ENCODE measurements at regions not wholly inside any gene's neighbourhood (a gene's known extent, or its start where the extent isn't known, plus 50 kb on each side); places are given as distances from the start of the nearest gene placed in this dataset.
A peak's percentile ranks its signal among the peaks of the same experiment; 100 is the strongest.

DNA sequence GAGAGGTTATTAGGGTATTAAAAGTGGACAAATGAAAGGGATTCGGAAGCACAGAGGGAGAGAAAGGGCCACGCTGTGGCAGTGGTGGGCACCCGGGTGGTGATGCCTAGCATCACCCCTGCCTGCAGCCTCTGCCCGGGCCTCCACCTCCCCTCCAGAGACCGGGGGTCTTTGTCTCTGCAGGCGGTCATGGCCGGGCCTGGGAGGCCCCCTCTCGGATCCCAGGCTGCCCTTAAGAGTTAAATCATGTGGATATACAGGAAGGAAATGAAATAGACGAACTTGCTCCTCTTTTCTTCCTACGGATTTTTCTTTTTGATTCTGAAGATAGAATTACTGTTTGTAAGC, 319.6 kb downstream of the ZNF536 start:
- H3K36me3 ChIP-seq: no peaks in the 10 kb centered on the region
- peak overlapping the region; percentile 40 for H3K4me3 ChIP-seq
- H3K4me1 ChIP-seq: peaks cover 19% of the 10 kb centered on the region
- peak overlapping the region; percentile 63 for H3K27ac ChIP-seq
- H3K9me3 ChIP-seq: no peaks in the 10 kb centered on the region
- DNase-seq (ENCODE audit: low spot score in 2 of 2): peak in 1 of 2 donors; percentile 20
- peaks cover 28% of the 10 kb centered on the region for H3K27me3 ChIP-seq
- WGBS: 28% methylated on average over 10 of the region's 10 CpGs
- TF ChIP-seq POLR2AphosphoS5 (IDR thresholded peaks at IDR 0.05) (no peak), EP300 (IDR thresholded peaks at IDR 0.05) (no peak), POLR2A (IDR thresholded peaks at IDR 0.05) (no peak)
- TF ChIP-seq, protein P1, sequence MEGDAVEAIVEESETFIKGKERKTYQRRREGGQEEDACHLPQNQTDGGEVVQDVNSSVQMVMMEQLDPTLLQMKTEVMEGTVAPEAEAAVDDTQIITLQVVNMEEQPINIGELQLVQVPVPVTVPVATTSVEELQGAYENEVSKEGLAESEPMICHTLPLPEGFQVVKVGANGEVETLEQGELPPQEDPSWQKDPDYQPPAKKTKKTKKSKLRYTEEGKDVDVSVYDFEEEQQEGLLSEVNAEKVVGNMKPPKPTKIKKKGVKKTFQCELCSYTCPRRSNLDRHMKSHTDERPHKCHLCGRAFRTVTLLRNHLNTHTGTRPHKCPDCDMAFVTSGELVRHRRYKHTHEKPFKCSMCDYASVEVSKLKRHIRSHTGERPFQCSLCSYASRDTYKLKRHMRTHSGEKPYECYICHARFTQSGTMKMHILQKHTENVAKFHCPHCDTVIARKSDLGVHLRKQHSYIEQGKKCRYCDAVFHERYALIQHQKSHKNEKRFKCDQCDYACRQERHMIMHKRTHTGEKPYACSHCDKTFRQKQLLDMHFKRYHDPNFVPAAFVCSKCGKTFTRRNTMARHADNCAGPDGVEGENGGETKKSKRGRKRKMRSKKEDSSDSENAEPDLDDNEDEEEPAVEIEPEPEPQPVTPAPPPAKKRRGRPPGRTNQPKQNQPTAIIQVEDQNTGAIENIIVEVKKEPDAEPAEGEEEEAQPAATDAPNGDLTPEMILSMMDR (IDR thresholded peaks at IDR 0.05): no peak

DNA sequence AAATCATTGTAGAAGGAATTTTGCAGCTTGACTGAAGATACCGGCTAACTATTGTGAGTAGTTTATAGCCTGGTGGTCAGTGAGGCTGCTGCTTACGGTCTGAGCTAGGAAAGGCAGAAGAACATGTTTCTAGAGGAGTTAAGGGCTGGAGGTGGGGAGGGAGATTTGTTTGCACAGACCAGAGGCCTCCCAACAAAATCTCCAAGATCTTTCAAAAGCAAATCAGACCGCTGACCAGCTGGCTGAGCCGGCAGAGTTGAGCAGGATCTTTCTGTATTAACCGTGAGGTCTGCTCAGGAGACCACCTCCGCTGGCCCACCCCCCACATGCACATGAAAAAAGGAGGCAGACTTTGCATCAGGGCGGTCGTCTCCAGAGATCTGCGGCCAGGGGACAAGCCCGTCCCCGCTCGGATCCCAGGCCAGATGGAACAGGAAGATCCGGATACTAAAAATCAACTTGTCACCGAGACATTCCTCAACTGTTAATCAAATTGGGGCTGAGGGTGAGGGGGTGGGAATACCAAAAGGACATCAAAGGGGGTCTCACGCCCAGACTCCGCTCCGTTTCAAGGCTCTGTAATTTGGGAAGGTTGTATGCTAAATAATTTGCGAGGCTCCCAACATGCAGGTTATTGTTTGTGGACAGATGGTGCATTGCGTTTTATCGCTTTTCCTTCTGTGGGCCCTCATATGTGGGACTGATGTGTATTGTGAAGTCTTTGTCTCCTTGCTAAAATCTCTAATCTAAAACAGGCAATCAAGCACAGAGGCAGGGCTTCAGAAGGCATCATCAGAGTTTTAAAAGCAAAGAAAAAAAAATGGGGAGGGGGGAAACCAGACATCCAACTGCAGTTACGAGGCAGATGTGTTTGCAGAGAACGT, 319.0 kb downstream of the ZNF536 start:
- Histone ChIP-seq H3K9me3 (no peaks in the 10 kb centered on the region), H3K27ac (peak overlapping the region; percentile 63), H3K4me1 (peaks cover 19% of the 10 kb centered on the region), H3K36me3 (no peaks in the 10 kb centered on the region), H3K4me3 (no peak overlapping the region), H3K27me3 (peaks cover 34% of the 10 kb centered on the region)
- no peak for TF ChIP-seq POLR2AphosphoS5 (IDR thresholded peaks at IDR 0.05)
- TF ChIP-seq EP300 (IDR thresholded peaks at IDR 0.05): no peak
- TF ChIP-seq POLR2A (IDR thresholded peaks at IDR 0.05): no peak
- 47% methylated on average over 22 of the region's 22 CpGs for WGBS
- peak in 1 of 2 donors; percentile 62 for DNase-seq (ENCODE audit: low spot score in 2 of 2)

DNA sequence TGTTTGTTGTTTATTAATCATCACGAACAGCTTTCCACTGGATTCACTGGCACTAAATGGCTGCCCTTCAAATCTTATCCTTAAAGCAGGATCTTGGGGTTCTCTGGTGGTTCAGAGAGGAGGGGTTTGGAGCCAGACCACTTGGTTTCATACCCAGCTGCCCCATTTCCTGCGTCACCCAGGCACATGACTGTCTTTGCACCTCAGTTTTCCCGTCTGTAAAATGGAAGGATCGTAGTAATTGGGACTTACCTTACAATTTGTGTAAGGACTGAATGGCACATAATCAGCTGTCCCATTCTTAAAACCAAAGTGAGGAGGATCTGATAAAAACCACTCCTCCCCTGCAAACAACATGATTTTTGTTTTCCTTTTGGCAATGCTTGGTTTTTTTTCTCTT, 318.3 kb downstream of the ZNF536 start:
- WGBS: 86% methylated on average over 4 of the region's 4 CpGs
- Histone ChIP-seq H3K9me3 (no peaks in the 10 kb centered on the region), H3K4me1 (peaks cover 19% of the 10 kb centered on the region), H3K4me3 (no peak overlapping the region), H3K27ac (no peak overlapping the region), H3K27me3 (peaks cover 34% of the 10 kb centered on the region), H3K36me3 (no peaks in the 10 kb centered on the region)
- no peak for DNase-seq (ENCODE audit: low spot score in 2 of 2)
- no peak for TF ChIP-seq POLR2AphosphoS5 (IDR thresholded peaks at IDR 0.05)
- TF ChIP-seq EP300 (IDR thresholded peaks at IDR 0.05): no peak
- no peak for TF ChIP-seq POLR2A (IDR thresholded peaks at IDR 0.05)
- TF ChIP-seq, protein P1 (IDR thresholded peaks at IDR 0.05): no peak

DNA sequence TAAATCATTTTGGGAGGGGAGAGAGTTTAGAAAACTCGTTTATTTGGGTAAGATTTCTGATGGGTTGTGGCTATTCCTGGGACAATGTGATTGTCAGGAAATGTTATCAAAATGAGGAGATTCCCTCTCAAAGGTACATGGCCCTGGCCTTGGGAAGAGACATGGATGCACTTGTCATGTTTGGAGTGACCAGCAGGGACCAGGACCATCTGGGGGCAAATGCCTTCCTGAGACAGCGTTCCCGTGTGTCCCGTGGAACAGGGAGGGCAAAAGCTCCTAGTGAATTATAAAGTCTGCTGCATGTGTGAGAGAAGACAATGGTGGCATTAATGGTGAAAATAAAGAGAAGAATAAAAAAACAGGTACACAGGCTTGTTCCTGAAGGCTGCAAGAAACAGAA, 317.3 kb downstream of the ZNF536 start:
- TF ChIP-seq EP300 (IDR thresholded peaks at IDR 0.05) (no peak), POLR2AphosphoS5 (IDR thresholded peaks at IDR 0.05) (no peak), POLR2A (IDR thresholded peaks at IDR 0.05) (no peak)
- TF ChIP-seq, protein P1 (IDR thresholded peaks at IDR 0.05): no peak
- Histone ChIP-seq H3K4me1 (peaks cover 19% of the 10 kb centered on the region), H3K27me3 (peaks cover 37% of the 10 kb centered on the region), H3K9me3 (no peaks in the 10 kb centered on the region), H3K27ac (no peak overlapping the region), H3K36me3 (no peaks in the 10 kb centered on the region), H3K4me3 (no peak overlapping the region)
- peak in 1 of 2 donors; percentile 21 for DNase-seq (ENCODE audit: low spot score in 2 of 2)
- WGBS: 68% methylated on average over 4 of the region's 4 CpGs

DNA sequence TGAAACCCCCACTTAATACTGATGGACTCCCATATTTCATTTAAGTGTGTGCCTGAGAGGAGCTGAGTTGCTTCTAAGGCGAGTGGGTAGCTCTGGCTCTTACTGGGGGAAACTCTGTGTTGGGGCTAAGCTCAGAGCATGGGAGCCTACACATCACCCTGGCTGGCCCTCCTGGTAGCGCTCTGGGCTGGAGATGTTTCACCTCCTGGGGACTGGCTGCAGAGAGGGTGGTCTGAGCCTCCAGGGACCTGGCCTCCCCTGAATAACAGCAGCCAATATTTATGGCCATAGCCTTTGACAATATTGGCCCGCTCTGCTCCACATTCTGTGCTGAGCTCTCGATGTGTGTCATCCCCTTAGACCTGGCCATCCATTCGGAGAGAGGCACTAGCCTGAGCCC, 316.5 kb downstream of the ZNF536 start:
- TF ChIP-seq POLR2AphosphoS5 (IDR thresholded peaks at IDR 0.05) (no peak), EP300 (IDR thresholded peaks at IDR 0.05) (no peak), POLR2A (IDR thresholded peaks at IDR 0.05) (no peak)
- TF ChIP-seq, protein P1 (IDR thresholded peaks at IDR 0.05): no peak
- no peak overlapping the region for H3K27ac ChIP-seq
- peaks cover 38% of the 10 kb centered on the region for H3K27me3 ChIP-seq
- peaks cover 19% of the 10 kb centered on the region for H3K4me1 ChIP-seq
- H3K36me3 ChIP-seq: no peaks in the 10 kb centered on the region
- H3K9me3 ChIP-seq: no peaks in the 10 kb centered on the region
- H3K4me3 ChIP-seq: no peak overlapping the region
- 90% methylated on average over 4 of the region's 5 CpGs for WGBS
- peak in 1 of 2 donors; percentile 66 for DNase-seq (ENCODE audit: low spot score in 2 of 2)
